ENCODE measurements at regions not wholly inside any gene's neighbourhood (a gene's known extent, or its start where the extent isn't known, plus 50 kb on each side); places are given as distances from the start of the nearest gene placed in this dataset.

- Histone ChIP-seq H3K4me1 (no peaks in the 10 kb centered on the region), H3K36me3 (ENCODE audit: insufficient read depth in 1 of 2, low read depth in 1 of 2) (no peaks in the 10 kb centered on the region), H3K4me3 (no peak overlapping the region), H3K27ac (no peak overlapping the region), H3K9me3 (peaks cover 2% of the 10 kb centered on the region), H3K27me3 (ENCODE audit: insufficient read depth in 3 of 3, low read length in 2 of 3) (no peaks in the 10 kb centered on the region)
- WGBS, 3 donors: 90 to 95% (median 91%) methylated on average over 5 of the region's 5 CpGs
- ATAC-seq (no peak), DNase-seq (no peak)
- no peak for TF ChIP-seq CTCF (IDR thresholded peaks at IDR 0.05)
- intact Hi-C loops (cut with DNase I): no loop called here
Measured at GRCh38 chr14:53788566-53788965, 168.1 kb downstream of the BMP4 start.

- no peak for TF ChIP-seq CTCF (IDR thresholded peaks at IDR 0.05)
- no peaks in the 10 kb centered on the region for H3K27me3 ChIP-seq (ENCODE audit: insufficient read depth in 3 of 3, low read length in 2 of 3)
- H3K4me1 ChIP-seq: no peaks in the 10 kb centered on the region
- DNase-seq (no peak), ATAC-seq (no peak)
- H3K36me3 ChIP-seq (ENCODE audit: insufficient read depth in 1 of 2, low read depth in 1 of 2): no peaks in the 10 kb centered on the region
- no peak overlapping the region for H3K27ac ChIP-seq
- peaks cover 2% of the 10 kb centered on the region for H3K9me3 ChIP-seq
- H3K4me3 ChIP-seq: no peak overlapping the region
- intact Hi-C loops (cut with DNase I): no loop called here
Measured at GRCh38 chr14:53786045-53786444, 170.6 kb downstream of the BMP4 start.

- Histone ChIP-seq H3K36me3 (ENCODE audit: insufficient read depth in 1 of 2, low read depth in 1 of 2) (no peaks in the 10 kb centered on the region), H3K9me3 (peaks cover 2% of the 10 kb centered on the region), H3K27me3 (ENCODE audit: insufficient read depth in 3 of 3, low read length in 2 of 3) (no peaks in the 10 kb centered on the region), H3K27ac (no peak overlapping the region), H3K4me3 (no peak overlapping the region), H3K4me1 (no peaks in the 10 kb centered on the region)
- ATAC-seq (no peak), DNase-seq (no peak)
- no peak for TF ChIP-seq CTCF (IDR thresholded peaks at IDR 0.05)
- intact Hi-C loops (cut with DNase I): no loop called here
- WGBS, 3 donors: 94 to 100% (median 98%) methylated on average over 3 of the region's 3 CpGs
Measured at GRCh38 chr14:53784688-53785087, 171.9 kb downstream of the BMP4 start.

- Histone ChIP-seq H3K4me3 (no peak overlapping the region), H3K9me3 (peaks cover 2% of the 10 kb centered on the region), H3K27me3 (ENCODE audit: insufficient read depth in 3 of 3, low read length in 2 of 3) (no peaks in the 10 kb centered on the region), H3K36me3 (ENCODE audit: insufficient read depth in 1 of 2, low read depth in 1 of 2) (no peaks in the 10 kb centered on the region), H3K4me1 (no peaks in the 10 kb centered on the region), H3K27ac (no peak overlapping the region)
- no peak for ATAC-seq
- no peak for DNase-seq
- TF ChIP-seq CTCF (IDR thresholded peaks at IDR 0.05): no peak
- intact Hi-C loops (cut with DNase I): no loop called here
Measured at GRCh38 chr14:53783256-53783655, 173.4 kb downstream of the BMP4 start.

GRCh38 chr14:53780051-53780555 is 176.5 kb downstream of the BMP4 start:
- ATAC-seq (no peak), DNase-seq (no peak)
- Histone ChIP-seq H3K27me3 (ENCODE audit: insufficient read depth in 3 of 3, low read length in 2 of 3) (no peaks in the 10 kb centered on the region), H3K4me3 (no peak overlapping the region), H3K9me3 (peaks cover 2% of the 10 kb centered on the region), H3K27ac (no peak overlapping the region), H3K4me1 (no peaks in the 10 kb centered on the region), H3K36me3 (ENCODE audit: insufficient read depth in 1 of 2, low read depth in 1 of 2) (no peaks in the 10 kb centered on the region)
- no peak for TF ChIP-seq CTCF (IDR thresholded peaks at IDR 0.05)
- 92 to 97% (median 92%) methylated on average over 7 of the region's 7 CpGs for WGBS, 3 donors
- intact Hi-C loops (cut with DNase I): no loop called here

All from psoas muscle (tissue), 7 donors.